OCI-LY7 (cell line): ENCODE measurements at regions not wholly inside any gene's neighbourhood (a gene's known extent, or its start where the extent isn't known, plus 50 kb on each side); places are given as distances from the start of the nearest gene placed in this dataset.

Experiments used
- BruUV-seq: library from RNA; stranded (reverse); fragments of 400-500 nt; replicated peaks from 2 replicates; lab custom pipeline; 2021; lab: Mats Ljungman, UMichigan
- CTCF ChIA-PET: fragments of 300-600 bp; sonication (Branson Sonifier 250); formaldehyde crosslinking; loops from one replicate; lab custom pipeline; 2022; ENCODE audit warnings: antibody characterized with exemption; ENCODE audit not compliant: unreplicated experiment; lab: Charles Lee
- POLR2A ChIA-PET: fragments of 300-600 bp; sonication (Branson Sonifier 250); formaldehyde crosslinking; loops from one replicate; lab custom pipeline; 2022; ENCODE audit warnings: antibody characterized with exemption; lab: Charles Lee
- DNase-seq: peaks from one replicate; pipeline ENCODE4 v3.0.0-alpha.2; 2015; ENCODE audit warnings: low spot score
- H2AFZ ChIP-seq: fragments of 200-600 bp; sonication (generic), shearing (Covaris generic); 2 replicates; pipeline ENCODE4 v1.6.1; 2014; ENCODE audit warnings: mild to moderate bottlenecking, antibody characterized with exemption, low read length, moderate library complexity
- H3K27ac ChIP-seq: fragments of 200-600 bp; sonication (generic); 2 replicates; pipeline ENCODE4 v1.5.1; 2014; ENCODE audit warnings: mixed run types, low read depth, mild to moderate bottlenecking, moderate library complexity, low read length, inconsistent platforms; ENCODE audit not compliant: poor library complexity, severe bottlenecking
- H3K36me3 ChIP-seq: fragments of 200-600 bp; sonication (generic); 2 replicates; pipeline ENCODE4 v1.6.1; 2014; ENCODE audit warnings: mild to moderate bottlenecking, antibody characterized with exemption, low read length, moderate library complexity, mixed read lengths; ENCODE audit not compliant: insufficient read depth
- H3K4me1 ChIP-seq: fragments of 200-600 bp; sonication (generic); 2 replicates; pipeline ENCODE4 v1.5.1; 2014; ENCODE audit warnings: mild to moderate bottlenecking, low read length; ENCODE audit not compliant: insufficient read depth, poor library complexity, severe bottlenecking
- H3K4me2 ChIP-seq: fragments of 200-600 bp; sonication (generic); 2 replicates; pipeline ENCODE4 v1.6.1; 2014; ENCODE audit warnings: mild to moderate bottlenecking, low read length
- H3K4me3 ChIP-seq: fragments of 200-600 bp; sonication (generic); 2 replicates; pipeline ENCODE4 v1.5.1; 2014; ENCODE audit warnings: mild to moderate bottlenecking, low read depth, low read length; ENCODE audit not compliant: poor library complexity, severe bottlenecking
- H3K79me2 ChIP-seq: fragments of 200-600 bp; sonication (generic); 2 replicates; pipeline ENCODE4 v1.6.1; 2016; ENCODE audit warnings: low read depth, mild to moderate bottlenecking, low read length, moderate library complexity, mixed read lengths; ENCODE audit not compliant: insufficient read depth
- H3K9me2 ChIP-seq: fragments of 200-600 bp; sonication (generic); 2 replicates; pipeline ENCODE4 v1.6.1; 2016; ENCODE audit warnings: mild to moderate bottlenecking, low read length, mixed read lengths; ENCODE audit not compliant: insufficient read depth
- H3K9me3 ChIP-seq: fragments of 200-600 bp; sonication (generic); 2 replicates; pipeline ENCODE4 v1.6.1; 2014; ENCODE audit warnings: mild to moderate bottlenecking, mixed run types, low read length, mixed read lengths
- H4K20me1 ChIP-seq: fragments of 200-600 bp; sonication (generic); 2 replicates; pipeline ENCODE4 v1.6.1; 2014; ENCODE audit warnings: mild to moderate bottlenecking, antibody characterized with exemption, low read length, moderate library complexity, mixed read lengths; ENCODE audit not compliant: insufficient read depth
- CTCF ChIP-seq: fragments of 200-600 bp; sonication (generic); conservative IDR thresholded peaks from 2 replicates; pipeline ENCODE4 v1.5.1; 2014; ENCODE audit warnings: mild to moderate bottlenecking, antibody characterized with exemption, low read length, moderate library complexity, mixed read lengths
- EZH2phosphoT487 ChIP-seq: fragments of 200-600 bp; sonication (generic); IDR thresholded peaks from 2 replicates; pipeline ENCODE4 v1.6.1; 2018; ENCODE audit warnings: low read depth, borderline replicate concordance, mild to moderate bottlenecking, mixed run types, antibody characterized with exemption, low read length, moderate library complexity, mixed read lengths
- intact Hi-C: fragments of 100-400 bp; cut with micrococcal nuclease; formaldehyde crosslinking; loops from one replicate; pipeline ENCODE4 v1.10.0; 2022; ENCODE audit not compliant: unreplicated experiment

GRCh38 chr2:37836270-37836669, 88.8 kb upstream of the RMDN2 start:
- H4K20me1 ChIP-seq = no peaks in the 10 kb centered on the region
- H3K36me3 ChIP-seq = no peaks in the 10 kb centered on the region
- TF ChIP-seq EZH2phosphoT487 (no peak), CTCF (no peak)
- no peak overlapping the region for H3K4me2 ChIP-seq
- POLR2A ChIA-PET = no interaction called here
- H3K27ac ChIP-seq = no peak overlapping the region
- no peaks in the 10 kb centered on the region for H3K4me1 ChIP-seq
- CTCF ChIA-PET = interaction anchor here (0.8 kb wide), 1 partner anchor 420 kb away, joined by 3 read pairs; no protein-coding TSS in a partner anchor
- DNase-seq = no peak
- H3K9me3 ChIP-seq = no peaks in the 10 kb centered on the region
- H3K9me2 ChIP-seq = no peaks in the 10 kb centered on the region
- intact Hi-C loops = no loop called here
- BruUV-seq = no TSS peak
- no peak overlapping the region for H3K4me3 ChIP-seq
- H3K79me2 ChIP-seq = no peaks in the 10 kb centered on the region
- no peak overlapping the region for H2AFZ ChIP-seq

- Histone ChIP-seq H3K4me3 (no peak overlapping the region), H3K27ac (no peak overlapping the region), H3K79me2 (no peaks in the 10 kb centered on the region), H3K4me1 (no peaks in the 10 kb centered on the region), H2AFZ (no peak overlapping the region), H3K4me2 (no peak overlapping the region), H3K9me3 (no peaks in the 10 kb centered on the region), H4K20me1 (no peaks in the 10 kb centered on the region), H3K9me2 (no peaks in the 10 kb centered on the region), H3K36me3 (no peaks in the 10 kb centered on the region)
- intact Hi-C loops = no loop called here
- BruUV-seq = no TSS peak
- no peak for DNase-seq
- ChIA-PET POLR2A (interaction anchor here (0.6 kb wide), 2 partner anchors 29 to 42 kb away, joined by 3 read pairs; no protein-coding TSS in a partner anchor), CTCF (interaction anchor here (0.8 kb wide), 1 partner anchor 421 kb away, joined by 3 read pairs; no protein-coding TSS in a partner anchor)
- TF ChIP-seq EZH2phosphoT487 (no peak), CTCF (no peak)
Measured at GRCh38 chr2:37836711-37837110, 88.4 kb upstream of the RMDN2 start.

GRCh38 chr2:37837628-37838328, 87.3 kb upstream of the RMDN2 start:
- H3K4me2 ChIP-seq = no peak overlapping the region
- POLR2A ChIA-PET = interaction anchor here (0.6 kb wide), 1 partner anchor 594 kb away, joined by 3 read pairs; no protein-coding TSS in a partner anchor
- TF ChIP-seq EZH2phosphoT487 (no peak), CTCF (no peak)
- H3K4me1 ChIP-seq = no peaks in the 10 kb centered on the region
- no peak overlapping the region for H3K27ac ChIP-seq
- H3K9me2 ChIP-seq = no peaks in the 10 kb centered on the region
- CTCF ChIA-PET = no interaction called here
- no peak for DNase-seq
- no peaks in the 10 kb centered on the region for H3K79me2 ChIP-seq
- no peak overlapping the region for H3K4me3 ChIP-seq
- H3K36me3 ChIP-seq = no peaks in the 10 kb centered on the region
- intact Hi-C loops = no loop called here
- no peaks in the 10 kb centered on the region for H3K9me3 ChIP-seq
- no TSS peak for BruUV-seq
- no peaks in the 10 kb centered on the region for H4K20me1 ChIP-seq
- no peak overlapping the region for H2AFZ ChIP-seq
